K562 (cell line): ENCODE measurements at regions not wholly inside any gene's neighbourhood (a gene's known extent, or its start where the extent isn't known, plus 50 kb on each side); places are given as distances from the start of the nearest gene placed in this dataset.
A peak's percentile ranks its signal among the peaks of the same experiment; 100 is the strongest.

Experiments used
- ATAC-seq: fragments of 200-7000 bp; cut with Tn5 transposase; 3 replicates; pipeline ENCODE4 v1.9.1; 2020; ENCODE audit warnings: moderate library complexity
- BruUV-seq: library from RNA; stranded (reverse); fragments of 400-500 nt; replicated peaks from 2 replicates; lab custom pipeline; 2021; lab: Mats Ljungman, UMichigan
- CTCF ChIA-PET: fragments of 300-600 bp; formaldehyde crosslinking; extraction: SDS; loops from one replicate; lab custom pipeline; 2021; ENCODE audit warnings: low intra/inter-chr PET ratio; lab: Yijun Ruan, JAX
- POLR2A ChIA-PET: fragments of 300-600, 350-650 bp; sonication (Branson Sonifier 250); formaldehyde crosslinking; extraction: SDS; loops from one replicate; lab custom pipeline; 2021; ENCODE audit warnings: antibody characterized with exemption, inconsistent platforms; lab: Yijun Ruan, JAX
- DNase-seq, 4 experiments: peaks; one replicate each; pipeline versions ENCODE4 v3.0.0 to v3.0.0-alpha.2; 2011 to 2018; ENCODE audit warnings: low spot score in 3 of 4, mixed read lengths in 3 of 4; ENCODE audit errors: extremely low read depth in 1 of 4
- FAIRE-seq: peaks from 2 replicates; lab custom pipeline; 2011; peaks lifted over from hg19 to GRCh38; lab: Jason Lieb, UNC
- H2AFZ ChIP-seq: 2 replicates; pipeline ENCODE4 v1.6.0; 2011; ENCODE audit warnings: low read depth, low read length, control low read depth, inconsistent platforms
- H3K27ac ChIP-seq: fragments of 200-600 bp; 3 replicates; pipeline ENCODE4 v1.8.0; 2011; ENCODE audit warnings: low read depth, mild to moderate bottlenecking, control low read depth, inconsistent platforms, low read length, moderate library complexity, mixed read lengths; ENCODE audit errors: extremely low read depth
- H3K27me3 ChIP-seq, 2 experiments: fragments of 300-600 bp in 1 of 2; 2 replicates in 1 of 2; 3 replicates in 1 of 2; pipeline versions ENCODE4 v1.6.0 to v1.8.0; 2011; ENCODE audit warnings: inconsistent platforms in 2 of 2, low read length in 2 of 2, mild to moderate bottlenecking in 1 of 2, mixed read lengths in 1 of 2, moderate library complexity in 1 of 2; ENCODE audit not compliant: control insufficient read depth in 2 of 2, insufficient read depth in 2 of 2
- H3K36me3 ChIP-seq: fragments of 300-600 bp; 3 replicates; pipeline ENCODE4 v1.8.0; 2011; ENCODE audit warnings: mild to moderate bottlenecking, low read length, inconsistent platforms; ENCODE audit not compliant: control insufficient read depth, insufficient read depth
- H3K4me1 ChIP-seq, 2 experiments: fragments of 200-600 bp in 1 of 2; replicated peaks in 1 of 2; 2 replicates in 1 of 2; 3 replicates in 1 of 2; pipeline versions ENCODE4 v1.5.1 to v1.8.0; 2011; ENCODE audit warnings: inconsistent platforms in 2 of 2, low read length in 2 of 2, mild to moderate bottlenecking in 1 of 2, mixed read lengths in 1 of 2, moderate library complexity in 1 of 2; ENCODE audit not compliant: control insufficient read depth in 2 of 2, insufficient read depth in 2 of 2
- H3K4me2 ChIP-seq: 2 replicates; pipeline ENCODE4 v1.6.1; 2011; ENCODE audit warnings: low read length, control low read depth, inconsistent platforms, mixed read lengths; ENCODE audit not compliant: insufficient read depth
- H3K4me3 ChIP-seq: fragments of 200-600 bp; sonication (generic), shearing (Covaris generic); 2 replicates; pipeline ENCODE4 v1.5.1; 2016; ENCODE audit warnings: control low read depth, inconsistent platforms
- H3K79me2 ChIP-seq: fragments of 200-600 bp; 3 replicates; pipeline ENCODE4 v1.8.0; 2011; ENCODE audit warnings: low read length, inconsistent platforms; ENCODE audit not compliant: control insufficient read depth, insufficient read depth
- H3K9ac ChIP-seq, 2 experiments: 2 replicates each; pipeline versions ENCODE4 v1.6.0 to v1.6.1; 2011; ENCODE audit warnings: low read depth in 2 of 2, low read length in 2 of 2, control low read depth in 1 of 2, inconsistent platforms in 1 of 2, mild to moderate bottlenecking in 1 of 2, mixed read lengths in 1 of 2; ENCODE audit not compliant: insufficient read depth in 1 of 2
- H3K9me1 ChIP-seq: one replicate; pipeline ENCODE4 v1.6.0; 2011; ENCODE audit warnings: inconsistent platforms, mild to moderate bottlenecking, low read length, moderate library complexity; ENCODE audit not compliant: control insufficient read depth, insufficient read depth
- H3K9me3 ChIP-seq: replicated peaks from 2 replicates; pipeline ENCODE4 v1.5.1; 2011; ENCODE audit warnings: low read depth, low read length, inconsistent platforms; ENCODE audit not compliant: control insufficient read depth, insufficient read depth
- H4K20me1 ChIP-seq: replicated peaks from 2 replicates; pipeline ENCODE4 v1.6.1; 2011; ENCODE audit warnings: low read length, inconsistent platforms, mixed read lengths; ENCODE audit not compliant: control insufficient read depth, insufficient read depth
- CEBPB ChIP-seq: fragments of 450-650 bp; IDR thresholded peaks from 2 replicates; pipeline ENCODE4 v1.6.1; 2016; ENCODE audit warnings: missing genetic modification characterization, missing compliant biosample characterization
- DEAF1 ChIP-seq: fragments of 450-650 bp; formaldehyde crosslinking; IDR thresholded peaks from 2 replicates; pipeline ENCODE4 v1.4.0; 2020; ENCODE audit warnings: mild to moderate bottlenecking, moderate library complexity
- RAD21 ChIP-seq, 2 experiments: fragments of 250-450 bp in 1 of 2; fragments of 450-650 bp in 1 of 2; sonication (Bioruptor Pico) in 1 of 2; formaldehyde crosslinking in 1 of 2; IDR thresholded peaks in 1 of 2; conservative IDR thresholded peaks in 1 of 2; 2 replicates each; pipeline versions ENCODE4 v1.4.0 to v1.8.0; 2020 to 2022; ENCODE audit warnings: mild to moderate bottlenecking in 2 of 2, moderate library complexity in 1 of 2
- U2AF1 ChIP-seq: fragments of 200-400 bp; formaldehyde crosslinking; optimal IDR thresholded peaks from 2 replicates; pipeline ENCODE3; 2017; ENCODE audit warnings: mild to moderate bottlenecking, low read depth, low read length, moderate library complexity
- ZNF561 ChIP-seq: fragments of 450-650 bp; formaldehyde crosslinking; conservative IDR thresholded peaks from 2 replicates; pipeline ENCODE4 v1.4.0; 2020; ENCODE audit warnings: mild to moderate bottlenecking, moderate library complexity
- WGBS: fragments of 100-300 bp; shearing (Covaris generic); methylation state at CpG from one replicate; pipeline ENCODE4 v1.1.6; 2016; ENCODE audit warnings: low coverage, mixed read lengths; ENCODE audit not compliant: insufficient coverage; ENCODE audit errors: missing lambda C conversion rate; 5-methylcytosine and 5-hydroxymethylcytosine counted together
- in situ Hi-C: fragments of 300-500 bp; cut with MboI; formaldehyde crosslinking; loops from 4 replicates; pipeline ENCODE4 v1.15.0; 2018; ENCODE audit warnings: inconsistent platforms, mixed read lengths
- intact Hi-C: fragments of 100-400 bp; cut with micrococcal nuclease; formaldehyde crosslinking; loops from 2 replicates; pipeline ENCODE4 v1.14.2; 2022
- TF ChIP-seq, protein P1 (sequence below): sonication (generic); formaldehyde crosslinking; IDR thresholded peaks from 2 replicates; pipeline ENCODE4 v1.8.1; 2023; ENCODE audit warnings: mild to moderate bottlenecking, missing genetic modification reagents, moderate library complexity
- TF ChIP-seq, protein P2 (sequence below), 3 experiments: IDR thresholded peaks in 2 of 3; conservative IDR thresholded peaks in 1 of 3; 2 replicates each; pipeline ENCODE4 v1.5.1; 2011 to 2012; ENCODE audit warnings: low read length in 3 of 3, mild to moderate bottlenecking in 3 of 3, control low read depth in 2 of 3, improper control_type of control experiment in 1 of 3, inconsistent platforms in 1 of 3, low read depth in 1 of 3, mixed read lengths in 1 of 3, moderate library complexity in 1 of 3; ENCODE audit not compliant: insufficient read depth in 2 of 3
- TF ChIP-seq, protein P3 (sequence below): fragments of 450-650 bp; formaldehyde crosslinking; IDR thresholded peaks from 2 replicates; pipeline ENCODE4 v1.4.0; 2022; ENCODE audit warnings: mild to moderate bottlenecking, moderate library complexity

DNA sequence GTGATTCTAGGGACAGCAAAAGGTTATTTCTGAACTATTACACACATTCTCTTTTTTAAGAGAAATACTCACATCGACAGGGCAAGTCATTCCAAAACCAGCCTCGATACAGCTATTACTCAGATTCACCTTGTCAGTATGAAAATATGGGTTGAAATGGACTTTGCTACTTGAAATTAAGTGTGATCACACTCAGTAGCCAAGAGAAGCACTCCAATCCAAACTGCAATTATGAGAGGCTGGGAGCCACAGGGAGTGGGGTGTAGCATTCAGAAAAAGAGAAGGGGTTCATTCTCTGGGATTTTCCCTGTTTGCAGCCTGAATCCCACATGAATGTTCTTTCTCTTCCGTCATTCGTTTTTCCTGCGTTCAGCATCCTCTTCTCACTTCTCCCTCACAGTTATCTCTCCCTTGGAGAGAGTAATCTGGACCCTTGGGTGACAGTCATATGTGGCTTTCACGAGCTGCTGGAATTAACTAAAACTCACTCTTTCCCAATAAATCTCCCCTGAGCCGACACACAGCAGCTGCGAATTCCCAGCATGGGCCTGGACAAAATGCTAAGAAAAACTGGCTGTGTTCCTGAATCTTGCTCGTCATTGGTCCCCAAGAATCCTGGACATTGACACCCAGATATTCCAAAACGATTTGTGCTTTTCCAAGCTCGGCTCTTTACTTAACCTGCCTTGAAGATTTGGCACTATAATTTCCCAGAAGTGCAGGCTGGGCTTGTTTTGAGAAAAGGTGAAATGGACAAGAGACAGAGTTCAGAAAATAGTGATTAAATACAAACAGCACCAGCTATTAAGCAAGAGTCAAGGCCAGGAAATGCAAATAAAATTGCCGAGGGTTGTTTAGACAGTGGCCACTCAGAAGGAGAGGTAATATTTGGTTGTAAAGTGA is 199.5 kb upstream of the PLEKHG7 start (continued):
- TF ChIP-seq, protein P1, sequence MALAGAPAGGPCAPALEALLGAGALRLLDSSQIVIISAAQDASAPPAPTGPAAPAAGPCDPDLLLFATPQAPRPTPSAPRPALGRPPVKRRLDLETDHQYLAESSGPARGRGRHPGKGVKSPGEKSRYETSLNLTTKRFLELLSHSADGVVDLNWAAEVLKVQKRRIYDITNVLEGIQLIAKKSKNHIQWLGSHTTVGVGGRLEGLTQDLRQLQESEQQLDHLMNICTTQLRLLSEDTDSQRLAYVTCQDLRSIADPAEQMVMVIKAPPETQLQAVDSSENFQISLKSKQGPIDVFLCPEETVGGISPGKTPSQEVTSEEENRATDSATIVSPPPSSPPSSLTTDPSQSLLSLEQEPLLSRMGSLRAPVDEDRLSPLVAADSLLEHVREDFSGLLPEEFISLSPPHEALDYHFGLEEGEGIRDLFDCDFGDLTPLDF (CRISPR knock-in tag), result no peak

- H3K4me2 ChIP-seq, result no peak overlapping the region
- no peaks in the 10 kb centered on the region for H3K9me1 ChIP-seq
- BruUV-seq, result no TSS peak
- H3K27ac ChIP-seq, result no peak overlapping the region
- H2AFZ ChIP-seq, result peak overlapping the region; percentile 29
- POLR2A ChIA-PET, result interaction anchor here (0.6 to 1.3 kb wide), 5 partner anchors 49 to 1036 kb away, joined by 3 to 6 read pairs (median 3); partner anchors contain the start of gene BTG1
- intact Hi-C loops (loop anchor here (1.0 kb wide), 1 partner anchor 68 kb away; no protein-coding TSS in a partner anchor), in situ Hi-C loops (no loop called here)
- no peak overlapping the region for H3K4me3 ChIP-seq
- no peaks in the 10 kb centered on the region for H3K4me1 ChIP-seq
- ATAC-seq, result peak; percentile 83
- H3K79me2 ChIP-seq, result no peaks in the 10 kb centered on the region
- H3K36me3 ChIP-seq, result no peaks in the 10 kb centered on the region
- H3K27me3 ChIP-seq, result no peaks in the 10 kb centered on the region
- H4K20me1 ChIP-seq, result no peaks in the 10 kb centered on the region
- CTCF ChIA-PET, result interaction anchor here (1.4 kb wide), 1 partner anchor 67 kb away, joined by 5 read pairs; no protein-coding TSS in a partner anchor
- 0 out of 2 replicates have a peak, but pooled peaks have one; percentile 6 for TF ChIP-seq CEBPB (tag)
- TF ChIP-seq U2AF1, result no peak
- TF ChIP-seq, protein P2, sequence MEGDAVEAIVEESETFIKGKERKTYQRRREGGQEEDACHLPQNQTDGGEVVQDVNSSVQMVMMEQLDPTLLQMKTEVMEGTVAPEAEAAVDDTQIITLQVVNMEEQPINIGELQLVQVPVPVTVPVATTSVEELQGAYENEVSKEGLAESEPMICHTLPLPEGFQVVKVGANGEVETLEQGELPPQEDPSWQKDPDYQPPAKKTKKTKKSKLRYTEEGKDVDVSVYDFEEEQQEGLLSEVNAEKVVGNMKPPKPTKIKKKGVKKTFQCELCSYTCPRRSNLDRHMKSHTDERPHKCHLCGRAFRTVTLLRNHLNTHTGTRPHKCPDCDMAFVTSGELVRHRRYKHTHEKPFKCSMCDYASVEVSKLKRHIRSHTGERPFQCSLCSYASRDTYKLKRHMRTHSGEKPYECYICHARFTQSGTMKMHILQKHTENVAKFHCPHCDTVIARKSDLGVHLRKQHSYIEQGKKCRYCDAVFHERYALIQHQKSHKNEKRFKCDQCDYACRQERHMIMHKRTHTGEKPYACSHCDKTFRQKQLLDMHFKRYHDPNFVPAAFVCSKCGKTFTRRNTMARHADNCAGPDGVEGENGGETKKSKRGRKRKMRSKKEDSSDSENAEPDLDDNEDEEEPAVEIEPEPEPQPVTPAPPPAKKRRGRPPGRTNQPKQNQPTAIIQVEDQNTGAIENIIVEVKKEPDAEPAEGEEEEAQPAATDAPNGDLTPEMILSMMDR (IDR thresholded peaks at IDR 0.05 in 2 of 3, conservative IDR thresholded peaks at IDR 0.05 in 1 of 3; ENCODE audit: insufficient read depth in 2 of 3, low read depth in 1 of 3, low read length in 3 of 3), result peak in 2 of 3 experiments; percentile 31 to 49; a peak in 3 of 6 replicates
- TF ChIP-seq ZNF561 (CRISPR knock-in tag), result no peak
- TF ChIP-seq, protein P3, sequence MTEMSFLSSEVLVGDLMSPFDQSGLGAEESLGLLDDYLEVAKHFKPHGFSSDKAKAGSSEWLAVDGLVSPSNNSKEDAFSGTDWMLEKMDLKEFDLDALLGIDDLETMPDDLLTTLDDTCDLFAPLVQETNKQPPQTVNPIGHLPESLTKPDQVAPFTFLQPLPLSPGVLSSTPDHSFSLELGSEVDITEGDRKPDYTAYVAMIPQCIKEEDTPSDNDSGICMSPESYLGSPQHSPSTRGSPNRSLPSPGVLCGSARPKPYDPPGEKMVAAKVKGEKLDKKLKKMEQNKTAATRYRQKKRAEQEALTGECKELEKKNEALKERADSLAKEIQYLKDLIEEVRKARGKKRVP (CRISPR knock-in tag), result no peak
- 0 out of 2 replicates have a peak, but pooled peaks have one; percentile 16 for TF ChIP-seq DEAF1 (CRISPR knock-in tag)
- TF ChIP-seq RAD21 (CRISPR knock-in tag; conservative IDR thresholded peaks at IDR 0.05 in 1 of 2, IDR thresholded peaks at IDR 0.05 in 1 of 2), result peak; percentile 40 to 51
- H3K9me3 ChIP-seq, result no peaks in the 10 kb centered on the region
- FAIRE-seq, result peak; percentile 74
- DNase-seq, result peak in 1 of 4 experiments; percentile 28
- WGBS, result 16% methylated on average over 3 of the region's 3 CpGs
- H3K9ac ChIP-seq, result no peak overlapping the region
These were observed 200.3 kb upstream of the PLEKHG7 start for GRCh38 chr12:92502417-92503028.
